NCI-H226 (cell line): ENCODE measurements at regions not wholly inside any gene's neighbourhood (a gene's known extent, or its start where the extent isn't known, plus 50 kb on each side); places are given as distances from the start of the nearest gene placed in this dataset.

Experiments
- DNase-seq: peaks from one replicate; pipeline ENCODE4 v3.0.0-alpha.2; 2015

DNA sequence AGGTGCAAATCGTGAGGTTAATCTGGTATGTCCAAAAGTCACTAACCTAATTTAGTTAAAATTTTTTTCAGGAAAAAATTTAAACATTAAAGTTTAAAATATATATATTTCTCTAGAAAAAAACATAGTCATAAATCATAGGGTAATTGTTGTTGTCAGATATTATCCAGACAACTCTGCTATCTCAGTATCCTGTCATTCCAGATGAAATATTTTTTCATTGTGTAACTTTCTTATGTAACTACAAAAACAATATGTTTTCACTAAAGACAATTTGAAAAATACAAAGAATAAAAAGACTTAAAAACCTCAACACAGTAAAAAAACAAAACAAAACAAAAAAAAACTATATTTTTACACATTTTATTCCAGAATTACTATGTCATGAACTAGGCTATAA, 57.6 kb downstream of the TENT5A start:
- peak; percentile 13 for DNase-seq

DNA sequence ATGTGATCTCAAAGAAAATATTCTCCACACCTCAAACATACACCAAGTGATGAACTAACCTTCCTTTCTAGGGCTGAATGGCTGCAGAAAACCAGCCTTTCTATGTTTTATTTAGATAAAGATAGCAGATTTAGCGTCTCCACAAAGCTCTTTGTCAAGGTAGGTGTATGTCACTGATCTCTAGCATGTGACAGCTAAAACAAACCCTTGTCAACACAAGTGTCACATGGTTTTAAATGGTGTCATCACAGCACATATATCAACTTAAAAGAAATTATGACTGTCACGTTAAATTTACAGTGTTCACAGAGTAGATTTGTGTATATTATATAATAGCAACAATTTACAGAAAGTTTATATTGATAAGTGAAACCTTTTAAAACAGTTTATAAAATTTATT, 58.3 kb downstream of the TENT5A start:
- no peak for DNase-seq

DNA sequence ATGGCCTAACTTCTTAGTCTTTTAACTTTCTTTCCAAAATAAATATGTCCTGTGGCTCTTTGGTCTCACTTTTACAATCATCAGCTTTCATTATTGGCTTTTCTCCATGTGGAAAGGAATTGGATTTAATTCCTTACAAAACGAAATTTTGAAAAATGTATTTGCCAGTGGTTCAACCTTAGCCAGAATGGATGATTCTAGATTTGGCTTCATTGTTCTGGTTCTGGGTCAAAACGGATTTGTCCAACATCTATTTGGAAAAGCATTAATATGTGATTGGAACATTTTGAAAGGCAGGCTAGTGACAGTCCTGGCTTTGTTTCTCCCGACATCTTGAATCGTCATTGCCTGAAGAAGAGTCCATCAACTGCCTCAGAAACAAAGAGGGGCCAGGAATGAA, 59.2 kb downstream of the TENT5A start:
- no peak for DNase-seq

DNA sequence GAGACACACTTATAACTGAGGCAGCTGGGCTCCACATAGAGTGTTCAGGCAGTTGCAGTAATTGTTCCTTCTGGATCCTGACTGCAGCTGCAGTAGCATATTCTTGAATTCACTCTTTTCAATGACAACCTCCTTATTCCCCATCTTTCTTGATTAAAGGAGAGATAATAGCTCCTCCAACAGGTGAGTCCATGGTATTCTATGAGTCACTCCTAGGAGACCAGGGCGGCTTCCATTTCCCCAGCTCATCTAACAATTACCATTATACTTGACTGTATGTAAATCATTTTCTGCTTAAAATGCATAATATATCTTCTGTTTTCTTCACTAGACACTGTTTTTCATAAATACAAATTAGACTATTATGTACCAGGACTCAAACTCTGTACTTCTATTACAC, 62.4 kb downstream of the TENT5A start:
- DNase-seq = no peak

DNA sequence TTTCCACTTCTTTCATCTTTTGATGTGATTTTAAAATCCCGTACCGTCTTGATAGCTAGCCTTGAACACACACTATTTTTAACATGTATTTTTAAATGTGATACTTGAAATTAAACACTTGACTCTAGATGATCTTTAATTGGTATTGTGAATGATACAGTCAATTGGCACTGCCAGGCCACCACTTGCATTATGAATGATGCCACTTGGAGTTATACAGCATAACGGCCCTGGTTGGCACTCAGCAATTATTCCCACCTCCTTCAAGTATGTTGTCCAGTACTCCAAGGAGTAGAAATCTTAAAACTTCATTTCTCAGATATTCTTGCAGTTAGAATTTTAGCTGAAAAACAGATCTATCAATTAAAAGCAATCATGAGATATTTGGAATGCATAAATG, 62.9 kb downstream of the TENT5A start:
- DNase-seq = no peak

DNA sequence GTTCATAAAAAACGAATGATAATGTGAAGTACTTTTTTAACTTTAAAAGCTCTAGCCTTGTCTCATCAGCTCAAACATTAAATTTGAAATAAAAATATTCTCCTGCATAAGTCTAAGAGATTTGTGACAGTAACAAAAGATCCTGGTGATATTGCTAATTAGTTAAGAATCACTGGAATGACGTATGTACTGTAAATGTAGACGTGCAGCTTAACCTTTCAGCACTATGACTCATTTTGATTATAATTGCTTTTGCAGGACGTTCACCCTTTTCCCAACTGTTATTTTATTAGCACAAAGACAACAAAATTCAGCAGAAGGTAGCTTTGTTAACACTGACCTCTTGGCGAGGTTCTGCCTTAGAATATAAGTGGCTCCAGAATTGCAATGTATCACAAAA, 68.6 kb downstream of the TENT5A start:
- no peak for DNase-seq

DNA sequence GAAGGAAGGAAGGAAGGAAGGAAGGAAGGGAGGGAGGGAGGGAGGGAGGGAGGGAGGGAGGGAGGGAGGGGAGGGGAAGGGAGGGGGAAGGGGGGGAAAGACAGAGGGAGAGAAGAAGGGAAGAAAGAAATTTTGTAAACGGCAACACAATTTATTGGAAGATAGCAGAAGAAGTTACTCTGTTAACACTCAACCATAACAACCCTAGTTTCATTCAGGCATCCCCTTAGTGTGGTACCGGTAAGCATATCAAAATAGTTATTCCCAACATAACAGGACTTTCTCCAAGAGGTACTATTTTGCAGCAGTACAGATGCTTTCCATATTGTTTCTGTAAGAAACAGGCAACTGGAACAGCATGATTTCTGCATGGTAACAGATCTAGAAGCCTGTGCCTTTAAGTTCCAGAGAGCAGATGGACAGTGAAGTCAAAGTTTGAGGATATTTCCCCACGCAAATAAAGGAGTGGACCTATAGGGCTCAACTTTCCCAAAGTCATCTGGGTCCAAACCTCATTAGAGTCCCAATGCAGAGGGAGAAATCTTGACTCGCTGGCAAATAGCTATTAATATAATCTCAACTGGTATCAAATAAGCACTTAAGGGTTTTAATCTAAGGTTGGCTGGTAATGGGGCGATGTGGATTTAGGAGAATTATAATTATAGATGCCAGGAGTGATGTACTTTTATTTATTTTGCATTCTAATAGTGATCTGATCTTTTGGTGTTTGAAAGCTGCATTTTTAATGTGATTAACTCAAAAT, 69.4 kb downstream of the TENT5A start:
- DNase-seq = no peak

DNA sequence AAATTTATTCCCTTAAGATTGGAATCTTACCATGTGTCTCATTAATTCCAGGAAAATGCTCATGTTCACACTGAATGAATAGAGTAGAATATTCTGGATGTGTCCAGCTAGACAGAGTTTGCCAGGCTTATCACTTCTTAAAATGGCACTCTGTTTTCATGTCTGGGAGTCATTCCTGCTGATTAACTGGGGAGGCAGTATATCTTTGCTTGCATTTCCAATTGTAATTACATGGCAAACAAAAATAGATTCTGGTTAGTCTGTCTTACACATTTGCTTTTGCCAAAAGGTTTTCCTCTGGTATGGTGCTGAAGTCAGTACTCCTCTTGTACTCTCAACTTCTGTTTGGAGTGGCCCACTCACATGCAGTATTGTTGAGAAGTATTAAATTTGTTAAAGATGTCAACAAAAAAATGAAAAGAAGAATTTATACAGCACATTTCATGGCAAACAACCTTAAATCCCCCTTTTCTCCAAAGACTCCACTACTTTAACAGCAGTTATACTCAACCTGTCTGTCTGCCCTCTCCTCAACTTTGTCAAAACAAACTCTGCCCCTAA, 70.2 kb downstream of the TENT5A start:
- DNase-seq = no peak

DNA sequence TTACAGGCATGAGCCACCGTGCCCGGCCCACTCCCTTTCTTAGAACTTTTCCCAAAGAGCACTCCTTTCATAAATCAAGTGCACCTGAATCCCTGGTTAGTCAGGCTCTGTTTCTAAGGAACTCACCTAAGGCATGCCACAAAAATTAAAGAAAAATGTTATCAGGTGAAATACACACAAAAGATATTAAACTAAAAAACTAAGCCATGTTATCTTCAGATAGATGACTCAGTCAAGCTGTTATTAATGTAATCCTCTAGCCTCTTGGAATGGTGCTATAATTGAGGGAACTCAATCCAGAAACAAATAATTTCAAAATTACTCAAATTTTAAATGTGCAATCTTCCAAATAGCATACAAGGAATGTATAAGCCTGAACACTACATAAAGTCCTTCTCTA, 83.0 kb downstream of the TENT5A start:
- DNase-seq = no peak

DNA sequence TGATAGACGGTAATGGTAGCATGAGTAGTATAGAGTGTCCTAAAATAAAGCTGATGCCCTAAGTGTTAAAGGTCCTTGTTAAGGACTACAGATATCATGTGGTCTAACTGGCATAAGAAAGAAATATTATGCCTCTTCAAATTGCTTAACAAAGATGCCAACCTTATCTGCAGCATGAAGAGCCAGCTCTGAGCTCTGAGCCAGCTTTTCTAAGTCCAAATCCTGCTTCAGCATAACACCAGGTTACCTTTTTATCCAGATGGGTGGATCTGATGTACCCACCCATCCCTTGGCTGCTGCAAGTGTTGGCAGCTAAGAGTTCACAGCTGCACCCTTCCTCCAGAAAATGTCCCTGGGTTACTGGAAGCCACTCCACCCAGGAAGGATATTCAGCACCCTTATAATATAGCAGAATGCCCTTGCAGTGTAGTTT, 83.8 kb downstream of the TENT5A start:
- no peak for DNase-seq

DNA sequence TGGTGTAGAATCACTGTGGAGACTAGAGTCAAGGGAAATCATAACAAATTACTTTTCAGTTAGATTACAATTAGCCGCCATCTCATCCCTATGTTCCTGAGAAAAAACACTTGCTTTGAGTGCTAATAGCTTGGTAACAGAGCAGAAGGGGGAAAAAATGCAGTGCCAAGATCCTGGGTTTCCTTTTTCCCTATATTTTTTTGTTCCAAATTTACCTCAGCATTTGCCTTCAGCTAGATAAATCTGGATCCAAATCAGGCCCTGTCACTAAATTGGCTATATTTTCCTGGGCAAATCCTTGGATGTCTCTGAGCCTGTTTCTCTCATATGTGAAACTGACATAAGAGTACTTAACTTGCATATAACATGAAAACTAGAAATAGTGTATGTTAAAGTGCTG, 86.0 kb downstream of the TENT5A start:
- no peak for DNase-seq

DNA sequence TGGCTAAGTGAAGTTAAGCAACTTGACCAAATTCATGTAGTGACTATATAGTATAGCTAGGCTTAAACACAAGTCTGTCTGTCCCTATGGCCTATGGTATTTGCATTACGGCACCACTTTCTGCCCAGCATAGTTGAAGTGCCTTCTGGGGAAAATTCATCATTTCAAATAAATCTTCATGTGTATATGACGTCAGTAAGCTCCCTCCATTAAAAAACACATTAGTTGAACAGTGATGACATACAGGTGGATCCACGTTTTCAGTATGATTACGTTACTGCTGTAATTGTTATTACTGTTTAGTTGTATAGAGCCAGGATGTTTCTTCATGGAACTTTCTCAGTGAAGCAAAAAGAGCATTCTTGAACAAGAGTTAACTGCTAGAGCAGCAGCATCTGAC, 96.2 kb downstream of the TENT5A start:
- no peak for DNase-seq

DNA sequence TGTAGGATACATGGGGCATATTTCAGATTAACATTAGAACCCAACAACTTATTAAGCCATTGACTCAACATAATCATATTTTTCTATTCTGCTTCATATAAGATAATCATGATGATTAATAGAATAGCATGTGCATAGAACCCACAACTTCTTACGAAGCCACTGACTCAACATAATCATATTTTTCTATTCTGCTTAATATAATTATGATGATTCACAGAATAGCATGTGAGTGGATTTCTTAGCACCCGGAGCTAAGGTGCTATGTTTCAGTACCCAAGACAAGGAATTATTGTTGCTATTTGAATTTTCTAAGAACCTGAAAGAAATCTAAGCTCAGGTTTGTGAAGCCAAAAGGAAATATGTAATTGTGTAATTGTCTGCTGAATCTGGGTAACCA, 96.8 kb downstream of the TENT5A start:
- DNase-seq = no peak

DNA sequence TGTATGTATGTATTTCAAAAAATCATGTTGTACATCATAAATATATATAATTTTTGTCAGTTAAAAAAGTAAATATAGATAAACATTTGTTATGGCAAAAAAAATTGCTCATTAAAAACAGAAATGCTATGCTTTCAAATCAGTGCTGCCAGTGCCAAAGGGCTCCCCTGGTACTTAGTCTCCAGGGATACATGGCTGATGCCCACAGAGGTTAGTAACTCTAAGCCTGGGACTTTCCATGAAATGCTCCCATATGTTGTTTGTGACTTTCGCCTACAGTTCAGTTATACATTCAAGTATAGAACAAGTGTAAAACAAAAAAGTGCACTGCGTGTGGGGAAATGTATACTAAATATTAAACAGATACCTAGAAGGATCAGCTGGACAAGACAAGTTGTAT, 104.0 kb downstream of the TENT5A start:
- DNase-seq = no peak

DNA sequence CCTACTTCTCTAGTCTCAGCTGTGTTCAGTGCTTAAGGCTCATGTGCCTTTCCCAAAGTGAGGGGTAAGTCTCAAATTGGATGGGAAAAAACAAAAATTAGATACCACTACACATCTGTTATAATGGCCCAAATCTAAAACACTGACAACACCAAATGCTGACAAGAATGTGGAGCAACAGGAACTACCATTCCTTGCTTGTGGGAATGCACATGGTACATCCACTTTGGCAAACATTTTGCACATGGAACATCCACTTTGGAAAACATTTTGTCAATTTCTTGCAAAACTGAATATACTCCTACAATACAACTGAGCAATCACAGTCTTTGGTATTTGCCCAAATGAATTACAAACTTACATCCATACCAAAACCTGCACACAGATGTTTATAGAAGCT, 109.3 kb downstream of the TENT5A start:
- no peak for DNase-seq

DNA sequence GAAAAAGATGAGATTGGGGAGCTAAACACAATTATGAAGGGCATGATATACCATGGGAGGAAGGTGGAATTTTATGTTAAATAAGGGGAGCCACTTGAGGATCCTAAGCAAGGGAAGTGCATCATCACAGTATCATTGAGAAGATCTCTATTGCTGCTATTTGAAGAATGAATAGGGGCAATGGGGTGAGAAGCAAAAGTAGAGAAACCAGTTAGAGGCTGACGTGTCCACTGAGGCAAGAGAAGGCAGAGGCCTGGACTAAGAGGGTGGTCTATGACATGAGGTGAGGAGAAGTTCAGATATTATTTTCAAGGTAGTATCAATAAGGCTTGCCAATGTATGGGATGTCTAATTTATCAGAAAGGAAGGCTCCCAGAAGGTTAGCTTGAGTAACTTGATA, 111.6 kb downstream of the TENT5A start:
- no peak for DNase-seq

DNA sequence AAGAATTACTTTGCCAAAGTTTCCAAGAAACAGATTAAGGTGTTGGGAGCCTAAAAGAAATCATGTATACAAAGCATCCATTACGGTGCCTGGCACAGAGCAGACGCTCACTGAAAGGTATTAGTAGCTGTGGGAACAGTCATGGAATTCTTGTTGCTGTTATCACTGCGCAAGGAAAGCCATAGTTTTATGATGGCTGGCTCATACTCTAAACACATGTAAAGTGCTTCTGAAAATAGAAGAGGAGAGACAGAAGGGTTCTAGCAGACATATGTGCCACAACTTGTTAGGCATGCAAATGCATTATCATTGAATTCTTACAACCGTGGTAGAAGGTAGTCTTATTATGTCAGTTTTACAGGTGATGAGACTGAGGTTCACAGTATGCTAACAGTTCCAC, 112.4 kb downstream of the TENT5A start:
- DNase-seq = no peak

DNA sequence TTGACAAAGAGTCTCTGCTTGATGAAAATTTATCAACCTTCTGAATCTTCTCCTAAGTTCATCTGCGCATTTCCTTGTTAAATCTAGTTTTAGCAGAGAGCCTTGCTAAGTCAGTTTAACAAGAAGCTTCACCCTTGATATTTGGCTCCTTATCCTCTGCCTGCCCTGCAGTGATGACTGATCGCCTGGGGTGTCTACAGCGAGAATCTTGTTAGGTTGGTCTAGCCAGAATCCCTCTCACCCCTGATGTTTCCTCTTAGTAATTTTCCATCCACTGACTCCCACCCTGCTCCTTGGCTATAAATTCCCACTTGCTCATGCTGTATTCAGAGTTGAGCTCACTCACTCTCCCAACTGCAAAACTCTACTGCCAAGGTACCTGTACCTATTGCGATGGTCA, 114.1 kb downstream of the TENT5A start:
- no peak for DNase-seq

DNA sequence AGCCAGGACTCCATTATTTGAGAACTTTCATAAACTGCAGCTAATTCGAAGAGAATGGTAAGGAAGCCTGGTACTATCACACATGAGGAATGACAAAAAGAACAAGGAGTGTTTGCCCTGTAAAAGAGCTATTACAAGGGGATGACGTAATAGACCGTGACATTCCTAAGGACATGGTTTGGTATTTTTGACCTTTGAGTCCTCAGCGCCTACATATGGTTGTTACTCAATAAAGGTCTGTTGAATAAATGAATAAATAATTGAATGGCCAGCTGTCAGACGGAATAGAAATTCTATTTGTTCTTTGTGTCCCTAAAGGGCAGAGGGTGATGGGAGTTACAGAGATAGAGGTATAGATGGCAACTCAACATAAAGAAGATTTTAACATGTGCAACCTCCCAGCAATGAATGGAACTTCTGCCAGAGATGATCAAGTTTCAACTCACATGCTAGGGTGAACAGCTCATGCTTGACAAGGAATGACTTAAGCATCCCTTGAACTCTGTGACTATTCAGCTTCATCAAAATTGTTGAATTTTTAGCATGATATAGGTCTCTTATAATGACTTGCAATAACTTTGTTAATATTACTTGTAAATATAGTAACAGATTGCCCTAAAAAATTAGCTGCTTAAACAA, 115.4 kb downstream of the TENT5A start:
- no peak for DNase-seq

DNA sequence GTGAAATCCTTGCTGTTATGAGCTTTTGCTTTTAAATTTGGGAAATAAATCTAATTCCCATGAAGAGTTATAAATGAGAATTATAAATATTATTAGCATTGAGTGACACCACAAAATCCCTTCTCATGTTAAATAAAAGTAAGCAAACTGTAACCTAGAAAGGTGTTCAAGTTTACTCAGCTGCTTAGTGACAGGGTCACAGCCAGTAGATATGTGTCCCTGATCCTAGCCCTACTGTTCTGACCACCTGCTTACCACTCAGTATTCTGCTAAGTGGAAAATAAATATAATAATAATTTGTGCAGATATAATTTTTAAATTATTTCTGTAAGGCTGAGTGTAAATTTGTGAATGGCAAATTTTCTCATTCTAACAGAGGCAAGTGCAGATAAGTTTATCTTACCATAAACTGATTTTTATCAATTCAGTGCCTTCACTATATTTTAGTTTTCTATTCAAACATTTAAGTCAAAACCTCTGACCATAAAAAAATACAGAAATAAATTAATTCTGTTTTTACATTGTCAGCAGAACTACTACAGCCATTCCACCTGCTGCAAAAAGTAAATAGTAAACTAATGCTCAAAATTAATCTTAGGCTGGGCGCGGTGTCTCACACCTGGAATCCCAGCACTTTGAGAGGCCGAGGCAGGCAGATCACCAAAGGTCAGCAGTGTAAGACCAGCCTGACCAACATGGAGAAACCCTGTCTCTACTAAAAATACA, 118.2 kb downstream of the TENT5A start:
- no peak for DNase-seq

DNA sequence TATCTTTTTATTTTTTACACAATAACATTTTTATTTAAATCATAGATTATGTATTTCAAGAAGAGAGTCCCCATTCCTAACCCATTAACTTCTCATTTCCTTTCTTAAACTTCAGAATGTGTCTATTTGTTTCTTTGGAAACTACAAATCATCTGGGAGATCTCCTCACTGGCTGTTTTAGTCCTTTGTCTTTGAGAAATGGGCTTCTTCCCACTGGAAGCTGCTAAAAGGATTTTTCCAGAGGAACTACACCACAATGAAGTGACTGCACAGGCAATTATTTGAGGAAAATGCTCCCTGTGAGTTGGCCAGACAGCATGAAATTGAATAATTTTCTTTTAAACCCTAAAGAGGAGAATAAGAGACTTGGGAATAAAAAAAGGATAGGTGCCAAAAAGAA, 119.1 kb downstream of the TENT5A start:
- DNase-seq = no peak

DNA sequence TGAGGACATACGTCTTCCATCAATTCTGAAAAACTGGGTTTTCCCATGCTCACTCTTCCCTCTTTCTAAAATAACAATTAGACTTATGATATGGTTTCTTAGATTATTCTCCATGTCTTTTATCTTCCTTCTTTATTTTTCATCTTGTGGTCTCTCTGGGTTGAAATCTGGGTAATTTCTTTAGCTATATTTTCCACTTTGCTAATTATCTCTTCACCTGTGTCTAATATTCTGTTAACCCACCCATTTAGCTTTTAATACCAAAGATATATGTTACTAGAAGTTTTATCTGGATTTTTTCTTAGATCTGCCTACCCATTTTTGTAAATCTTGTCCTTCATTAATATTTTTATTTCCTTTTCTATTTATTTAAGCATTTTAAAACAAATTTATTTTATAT, 121.8 kb downstream of the TENT5A start:
- no peak for DNase-seq

DNA sequence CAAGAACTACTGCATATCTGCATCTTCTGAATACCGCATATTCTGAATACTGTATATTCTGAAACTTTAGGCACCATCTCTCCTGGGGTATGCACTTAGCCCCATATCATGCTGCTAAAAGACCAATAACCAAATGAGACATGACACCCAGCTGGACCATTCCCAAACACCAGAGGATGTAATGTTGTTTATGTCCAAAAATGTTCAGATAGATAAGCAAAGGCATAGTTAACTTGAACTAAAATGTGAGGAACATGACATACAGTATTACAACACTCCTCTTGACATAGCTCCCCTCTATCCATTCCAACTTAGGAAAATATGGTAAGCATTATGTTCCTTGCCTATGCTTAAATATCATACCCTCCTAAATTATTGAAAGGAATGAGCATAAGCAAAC, 127.3 kb downstream of the TENT5A start:
- DNase-seq = peak; percentile 33

DNA sequence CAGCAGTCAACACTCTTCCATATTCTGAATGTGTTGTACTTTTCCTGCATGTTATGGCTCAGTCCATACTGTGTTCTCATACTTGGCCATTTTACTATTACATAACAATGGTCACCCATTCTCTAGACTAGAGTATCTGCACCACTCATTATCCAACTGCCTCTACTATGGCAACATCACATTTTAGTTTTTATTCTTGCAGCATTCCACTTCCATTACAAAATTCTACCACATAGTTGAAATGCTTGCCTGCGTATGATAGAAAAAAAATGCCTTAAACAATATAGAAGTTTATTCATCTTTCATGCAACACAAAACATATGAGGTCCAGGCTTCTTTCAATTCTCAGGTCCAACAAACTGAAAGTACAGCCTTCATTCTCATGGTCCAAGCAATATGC, 128.0 kb downstream of the TENT5A start:
- no peak for DNase-seq
